ENCODE measurements at regions not wholly inside any gene's neighbourhood (a gene's known extent, or its start where the extent isn't known, plus 50 kb on each side); places are given as distances from the start of the nearest gene placed in this dataset.

GRCh38 chr12:124637581-124637981, 70.2 kb upstream of the NCOR2 start:
- TF ChIP-seq EZH2 (IDR thresholded peaks at IDR 0.05; ENCODE audit: borderline replicate concordance) = no peak
- no peak for TF ChIP-seq CTCF (IDR thresholded peaks at IDR 0.05; ENCODE audit: poor library complexity)

Data from hepatocyte (in vitro differentiated cells).